ENCODE measurements at regions not wholly inside any gene's neighbourhood (a gene's known extent, or its start where the extent isn't known, plus 50 kb on each side); places are given as distances from the start of the nearest gene placed in this dataset.

DNA sequence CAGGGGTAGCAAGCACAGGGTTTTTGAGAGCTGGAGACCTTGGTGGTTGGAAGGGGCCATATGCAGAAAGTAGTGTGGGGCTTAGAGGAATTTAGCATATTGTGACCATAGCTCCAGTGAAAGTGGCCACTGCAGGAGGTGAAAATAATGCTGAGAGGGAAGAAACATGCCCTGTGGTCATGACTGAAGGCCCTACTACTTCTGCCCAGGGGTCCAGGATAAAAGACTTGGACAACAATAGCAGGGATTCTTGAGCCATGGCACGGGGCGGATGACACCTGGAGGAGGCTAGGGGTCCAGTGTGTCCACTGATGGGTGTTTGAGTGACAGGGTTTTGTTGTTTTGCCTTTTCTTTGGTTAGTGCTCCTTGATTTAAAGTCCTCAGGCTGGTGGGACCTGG lies 694.6 kb downstream of the CPS1 start (continued):
- TF ChIP-seq, protein P1, sequence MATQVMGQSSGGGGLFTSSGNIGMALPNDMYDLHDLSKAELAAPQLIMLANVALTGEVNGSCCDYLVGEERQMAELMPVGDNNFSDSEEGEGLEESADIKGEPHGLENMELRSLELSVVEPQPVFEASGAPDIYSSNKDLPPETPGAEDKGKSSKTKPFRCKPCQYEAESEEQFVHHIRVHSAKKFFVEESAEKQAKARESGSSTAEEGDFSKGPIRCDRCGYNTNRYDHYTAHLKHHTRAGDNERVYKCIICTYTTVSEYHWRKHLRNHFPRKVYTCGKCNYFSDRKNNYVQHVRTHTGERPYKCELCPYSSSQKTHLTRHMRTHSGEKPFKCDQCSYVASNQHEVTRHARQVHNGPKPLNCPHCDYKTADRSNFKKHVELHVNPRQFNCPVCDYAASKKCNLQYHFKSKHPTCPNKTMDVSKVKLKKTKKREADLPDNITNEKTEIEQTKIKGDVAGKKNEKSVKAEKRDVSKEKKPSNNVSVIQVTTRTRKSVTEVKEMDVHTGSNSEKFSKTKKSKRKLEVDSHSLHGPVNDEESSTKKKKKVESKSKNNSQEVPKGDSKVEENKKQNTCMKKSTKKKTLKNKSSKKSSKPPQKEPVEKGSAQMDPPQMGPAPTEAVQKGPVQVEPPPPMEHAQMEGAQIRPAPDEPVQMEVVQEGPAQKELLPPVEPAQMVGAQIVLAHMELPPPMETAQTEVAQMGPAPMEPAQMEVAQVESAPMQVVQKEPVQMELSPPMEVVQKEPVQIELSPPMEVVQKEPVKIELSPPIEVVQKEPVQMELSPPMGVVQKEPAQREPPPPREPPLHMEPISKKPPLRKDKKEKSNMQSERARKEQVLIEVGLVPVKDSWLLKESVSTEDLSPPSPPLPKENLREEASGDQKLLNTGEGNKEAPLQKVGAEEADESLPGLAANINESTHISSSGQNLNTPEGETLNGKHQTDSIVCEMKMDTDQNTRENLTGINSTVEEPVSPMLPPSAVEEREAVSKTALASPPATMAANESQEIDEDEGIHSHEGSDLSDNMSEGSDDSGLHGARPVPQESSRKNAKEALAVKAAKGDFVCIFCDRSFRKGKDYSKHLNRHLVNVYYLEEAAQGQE (IDR thresholded peaks at IDR 0.05; ENCODE audit: unreplicated experiment) = no peak

DNA sequence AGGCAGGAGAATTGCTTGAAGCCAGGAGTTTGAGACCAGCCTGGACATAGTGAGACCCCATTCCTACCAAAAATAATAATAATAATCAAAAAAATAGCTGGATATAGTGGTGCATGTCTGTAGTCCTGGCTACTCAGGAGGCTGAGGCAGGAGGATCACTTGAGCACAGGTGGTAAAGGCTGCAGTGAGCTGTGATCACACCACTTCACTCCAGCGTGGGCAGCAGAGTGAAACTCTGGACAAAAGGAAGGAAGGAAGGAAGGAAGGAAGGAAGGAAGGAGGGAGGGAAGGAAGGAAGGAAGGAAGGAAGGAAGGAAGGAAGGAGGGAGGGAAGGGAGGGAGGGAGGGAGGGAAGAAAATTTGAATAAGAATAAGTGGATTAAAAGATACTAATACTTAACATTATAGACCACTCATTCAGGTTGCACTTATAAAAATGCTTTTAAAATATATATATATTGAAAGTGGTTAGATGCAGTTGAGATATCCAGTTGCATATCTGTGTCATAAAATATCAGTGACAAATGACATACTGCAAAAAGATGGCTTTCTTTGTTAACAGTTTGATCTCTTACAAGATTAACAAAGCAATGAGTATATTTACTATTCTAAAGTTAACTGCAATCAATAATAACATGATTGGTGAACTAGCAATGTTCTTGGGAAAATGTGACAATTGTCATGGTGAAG lies 702.4 kb downstream of the CPS1 start:
- ATAC-seq (no peak), DNase-seq (ENCODE audit: low spot score) (no peak)
- peaks cover 1% of the 10 kb centered on the region for H3K27me3 Mint-ChIP-seq (ENCODE audit: insufficient read depth, low read depth, poor library complexity)
- H3K27ac Mint-ChIP-seq = no peak overlapping the region
- Histone ChIP-seq H3K27ac (ENCODE audit: low read depth) (no peak overlapping the region), H3K9me2 (ENCODE audit: insufficient read depth) (0 out of 2 replicates have a peak, but pooled peaks cover 3% of the 10 kb centered on the region), H2AFZ (no peak overlapping the region), H3K4me3 (no peak overlapping the region), H3K4me2 (no peak overlapping the region), H3K4me1 (ENCODE audit: insufficient read depth) (no peaks in the 10 kb centered on the region), H3F3A (replicated peaks; ENCODE audit: low read depth) (no peaks in the 10 kb centered on the region), H3K27me3 (ENCODE audit: insufficient read depth) (no peaks in the 10 kb centered on the region), H3K79me2 (replicated peaks; ENCODE audit: insufficient read depth) (no peaks in the 10 kb centered on the region), H3K36me3 (ENCODE audit: insufficient read depth) (no peaks in the 10 kb centered on the region), H4K20me1 (replicated peaks; ENCODE audit: insufficient read depth) (no peaks in the 10 kb centered on the region)
- no peaks in the 10 kb centered on the region for H3K36me3 Mint-ChIP-seq (ENCODE audit: low read depth)
- no peak for TF ChIP-seq EZH2 (IDR thresholded peaks at IDR 0.05; ENCODE audit: low read depth, unreplicated experiment)
- no peak for TF ChIP-seq ZNF114 (CRISPR knock-in tag; IDR thresholded peaks at IDR 0.05)
- TF ChIP-seq, protein P2, sequence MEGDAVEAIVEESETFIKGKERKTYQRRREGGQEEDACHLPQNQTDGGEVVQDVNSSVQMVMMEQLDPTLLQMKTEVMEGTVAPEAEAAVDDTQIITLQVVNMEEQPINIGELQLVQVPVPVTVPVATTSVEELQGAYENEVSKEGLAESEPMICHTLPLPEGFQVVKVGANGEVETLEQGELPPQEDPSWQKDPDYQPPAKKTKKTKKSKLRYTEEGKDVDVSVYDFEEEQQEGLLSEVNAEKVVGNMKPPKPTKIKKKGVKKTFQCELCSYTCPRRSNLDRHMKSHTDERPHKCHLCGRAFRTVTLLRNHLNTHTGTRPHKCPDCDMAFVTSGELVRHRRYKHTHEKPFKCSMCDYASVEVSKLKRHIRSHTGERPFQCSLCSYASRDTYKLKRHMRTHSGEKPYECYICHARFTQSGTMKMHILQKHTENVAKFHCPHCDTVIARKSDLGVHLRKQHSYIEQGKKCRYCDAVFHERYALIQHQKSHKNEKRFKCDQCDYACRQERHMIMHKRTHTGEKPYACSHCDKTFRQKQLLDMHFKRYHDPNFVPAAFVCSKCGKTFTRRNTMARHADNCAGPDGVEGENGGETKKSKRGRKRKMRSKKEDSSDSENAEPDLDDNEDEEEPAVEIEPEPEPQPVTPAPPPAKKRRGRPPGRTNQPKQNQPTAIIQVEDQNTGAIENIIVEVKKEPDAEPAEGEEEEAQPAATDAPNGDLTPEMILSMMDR (conservative IDR thresholded peaks at IDR 0.05; ENCODE audit: low read depth in 2 of 2) = no peak
- no peak for TF ChIP-seq JUNB (IDR thresholded peaks at IDR 0.05; ENCODE audit: unreplicated experiment)
- TF ChIP-seq STAT1 (IDR thresholded peaks at IDR 0.05; ENCODE audit: unreplicated experiment) = no peak
- TF ChIP-seq POLR2AphosphoS5 (IDR thresholded peaks at IDR 0.05; ENCODE audit: low read depth) = no peak
- no peak for TF ChIP-seq NANOG (IDR thresholded peaks at IDR 0.05; ENCODE audit: borderline replicate concordance)
- H3K4me3 Mint-ChIP-seq = no peak overlapping the region
- peaks cover 5% of the 10 kb centered on the region; the same call in 1 of the 3 replicates for H3K9me3 Mint-ChIP-seq
- no peaks in the 10 kb centered on the region; the same call in 2 of the 3 replicates for H3K4me1 Mint-ChIP-seq

Data from GM23338 (cell line).